ENCODE measurements at regions not wholly inside any gene's neighbourhood (a gene's known extent, or its start where the extent isn't known, plus 50 kb on each side); places are given as distances from the start of the nearest gene placed in this dataset.
A peak's percentile ranks its signal among the peaks of the same experiment; 100 is the strongest.

DNA sequence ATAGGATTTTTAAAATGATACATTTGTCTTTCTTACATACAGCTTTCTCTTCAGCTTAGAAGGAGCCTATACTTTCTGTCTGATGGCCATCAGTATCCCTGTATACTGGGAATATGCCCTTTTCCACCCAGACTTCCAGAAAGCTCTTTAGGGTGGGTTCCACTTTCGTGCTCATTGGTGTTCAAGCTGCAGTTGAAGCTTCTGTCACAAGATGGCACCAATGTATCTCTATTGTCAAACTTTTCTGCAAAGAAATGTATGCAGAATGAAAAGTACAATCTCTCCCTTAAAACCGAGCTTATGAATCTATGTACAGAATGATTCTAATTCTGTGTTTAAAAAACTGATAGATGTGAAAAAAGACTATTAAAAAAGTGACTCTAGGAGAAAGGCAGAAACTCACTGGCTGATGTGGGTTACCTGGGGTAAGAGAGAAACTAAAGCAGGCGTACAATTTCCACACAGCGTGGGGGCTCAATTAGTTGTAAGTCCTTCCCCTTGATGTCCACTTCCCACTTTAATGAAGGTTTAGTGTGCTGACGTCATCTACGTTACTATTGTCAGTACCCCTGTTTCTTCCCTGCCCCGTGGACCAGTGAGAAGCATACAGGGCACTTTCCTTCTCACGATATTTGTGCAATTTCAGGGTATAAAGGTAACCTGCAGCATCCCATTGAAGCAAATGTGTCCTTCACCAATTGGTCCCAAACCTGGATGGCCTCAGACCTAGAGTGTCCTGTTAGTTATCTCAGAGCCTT, 57.3 kb upstream of the TCEAL2 start:
- DNase-seq, result peak in 1 of 2 donors; percentile 6

GRCh38 chrX:102063445-102064074, 61.9 kb upstream of the TCEAL2 start:
- no peak for DNase-seq

GRCh38 chrX:102044496-102044895, 81.0 kb upstream of the TCEAL2 start:
- no peak for DNase-seq

DNA sequence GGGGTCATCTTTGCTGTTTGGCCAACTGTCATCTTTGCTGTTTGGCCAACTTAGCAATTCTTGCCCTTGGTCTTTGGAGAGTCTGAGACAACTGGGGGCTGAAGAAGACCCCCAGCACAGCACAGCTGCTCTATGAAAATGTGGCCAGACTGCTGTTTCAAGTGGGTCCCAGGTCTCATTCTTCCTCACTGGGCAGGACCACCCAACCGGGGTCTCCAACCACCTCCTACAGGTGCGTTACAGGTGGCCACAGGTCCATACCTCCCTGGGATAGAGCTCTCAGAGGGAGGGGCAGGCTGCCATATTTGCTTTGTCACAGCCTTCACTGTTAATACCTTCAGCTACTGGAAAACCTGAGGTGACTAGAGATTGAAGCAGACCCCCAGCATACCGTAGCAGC, 82.1 kb upstream of the TCEAL2 start:
- DNase-seq, result no peak

GRCh38 chrX:102042372-102043325, 82.8 kb upstream of the TCEAL2 start:
- DNase-seq, result no peak

GRCh38 chrX:102029026-102029425, 96.5 kb upstream of the TCEAL2 start:
- DNase-seq, result no peak

- no peak for DNase-seq
Observed at GRCh38 chrX:102018208-102018607, 86.4 kb upstream of the ZMAT1 start.

DNA sequence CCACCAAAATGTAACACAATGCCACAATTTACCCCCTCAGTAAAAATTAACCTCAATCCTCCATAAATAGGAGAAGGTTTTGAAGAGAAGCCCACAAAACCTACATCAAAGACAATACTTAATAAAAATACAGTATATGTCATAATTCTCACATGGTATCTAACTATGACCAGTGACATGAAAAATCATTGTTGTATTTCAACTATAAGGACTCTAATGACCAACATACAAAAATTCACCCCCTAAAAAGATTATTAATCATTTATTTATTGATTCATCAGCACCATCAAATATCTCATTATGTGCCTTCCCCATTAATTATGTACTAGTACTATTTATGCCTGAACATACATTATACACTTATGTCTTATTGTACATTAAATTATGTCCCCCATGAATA, 77.1 kb upstream of the ZMAT1 start:
- DNase-seq, result no peak

DNA sequence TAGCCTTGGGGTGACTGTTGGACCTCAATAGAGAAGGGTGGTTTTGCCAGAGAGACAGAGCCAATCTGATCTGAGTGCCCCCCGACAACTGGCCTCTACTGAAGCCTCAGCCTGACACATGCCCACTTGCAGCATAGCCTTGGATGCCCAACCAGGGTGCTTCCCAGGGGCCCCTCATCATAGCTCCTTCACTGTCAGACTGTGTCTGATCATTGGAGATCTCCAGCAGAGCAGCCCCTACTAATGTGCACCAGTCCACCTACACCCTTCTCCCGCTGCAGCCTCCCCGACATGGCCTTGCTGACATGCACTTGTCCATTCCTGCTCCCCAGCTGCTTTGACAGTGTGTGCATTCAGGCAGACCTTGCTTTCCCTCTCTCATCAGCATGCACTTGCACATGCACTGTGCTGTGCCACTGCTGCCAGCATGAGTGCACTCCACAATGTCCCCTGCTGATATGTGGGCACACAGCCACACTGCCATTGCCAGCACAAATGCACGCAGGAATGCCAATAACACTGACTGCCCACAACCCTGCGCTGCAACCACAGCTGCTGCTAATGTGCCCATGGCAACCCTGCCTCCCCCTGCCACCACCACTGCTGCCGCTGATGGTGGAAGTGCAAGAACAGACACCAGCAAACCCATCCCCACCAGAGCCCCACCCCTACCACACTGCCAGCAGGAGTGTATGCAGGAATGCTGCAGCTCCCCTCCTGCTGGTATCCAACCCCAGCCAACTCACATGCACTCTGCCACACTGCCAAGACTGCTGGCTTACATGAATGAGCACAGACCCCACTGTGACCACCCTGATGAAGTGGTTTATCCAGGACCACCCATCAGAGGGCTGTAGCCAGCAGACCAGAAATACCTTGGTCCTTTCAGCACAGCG, 68.1 kb upstream of the ZMAT1 start:
- DNase-seq, result no peak

DNA sequence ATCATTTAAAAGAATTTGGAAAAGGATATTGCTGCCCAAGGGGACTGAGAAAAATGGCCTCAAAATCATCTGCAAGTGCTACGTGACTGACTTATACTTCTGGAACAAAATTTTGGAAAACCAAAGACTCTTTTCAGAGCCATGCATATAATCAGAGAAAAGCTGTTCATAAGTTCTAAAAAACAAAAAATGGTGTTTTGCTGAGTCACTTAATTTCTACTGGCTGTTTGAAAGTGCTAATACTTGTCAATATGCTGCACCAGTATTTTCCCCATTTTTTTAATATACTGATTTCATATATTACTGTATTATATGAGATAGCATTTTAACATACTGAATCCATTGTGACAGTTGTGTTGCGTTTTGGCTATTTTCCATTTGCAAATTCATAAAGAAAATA, 61.5 kb upstream of the ZMAT1 start:
- no peak for DNase-seq

- no peak for DNase-seq
Observed at GRCh38 chrX:101986586-101986985, 54.8 kb upstream of the ZMAT1 start.

Data from CD4-positive, alpha-beta T cell treated with Interferon alpha-2 for 1 hour (primary cell).